ENCODE measurements at regions not wholly inside any gene's neighbourhood (a gene's known extent, or its start where the extent isn't known, plus 50 kb on each side); places are given as distances from the start of the nearest gene placed in this dataset.

DNA sequence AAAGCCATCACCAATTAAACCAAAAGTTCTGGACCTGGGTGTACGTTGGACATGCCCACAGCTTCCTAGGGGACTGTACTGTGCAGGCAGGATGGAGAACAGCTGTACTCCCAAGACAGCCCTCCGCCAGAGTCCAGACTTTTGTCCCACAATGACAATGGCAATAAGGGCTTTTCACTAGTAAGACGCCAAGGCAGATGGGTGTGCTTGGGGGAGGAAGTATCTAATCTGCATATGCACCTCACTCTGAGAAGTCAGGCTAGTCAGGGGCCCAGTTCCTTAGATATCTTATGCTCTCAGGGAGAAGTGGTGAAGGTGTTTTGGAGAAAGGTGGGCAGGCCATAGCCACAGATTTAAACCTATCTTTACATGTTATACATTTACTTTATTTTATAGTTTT lies 85.1 kb upstream of the USP47 start:
- no peak for DNase-seq (ENCODE audit: low read depth in 2 of 2)

DNA sequence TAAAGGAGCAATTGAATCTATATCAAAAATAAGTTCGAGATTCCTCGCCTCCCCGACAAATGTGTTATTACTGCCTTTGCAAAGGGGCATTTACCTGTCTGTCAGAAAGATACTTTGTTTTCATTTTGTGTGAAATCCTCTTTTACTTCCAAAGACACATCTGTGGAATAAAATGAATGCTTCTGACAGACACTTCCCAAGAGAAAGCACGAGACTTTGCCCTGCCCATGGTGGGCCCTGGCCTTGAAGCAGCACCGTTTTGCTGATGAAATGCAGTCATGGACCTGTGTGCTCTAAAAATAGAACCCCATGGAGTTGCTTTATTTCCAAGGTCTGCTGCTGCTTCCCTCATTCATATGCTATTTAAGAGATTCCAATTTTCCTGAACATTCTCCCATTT lies 85.9 kb upstream of the USP47 start:
- no peak for DNase-seq (ENCODE audit: low read depth in 2 of 2)

DNA sequence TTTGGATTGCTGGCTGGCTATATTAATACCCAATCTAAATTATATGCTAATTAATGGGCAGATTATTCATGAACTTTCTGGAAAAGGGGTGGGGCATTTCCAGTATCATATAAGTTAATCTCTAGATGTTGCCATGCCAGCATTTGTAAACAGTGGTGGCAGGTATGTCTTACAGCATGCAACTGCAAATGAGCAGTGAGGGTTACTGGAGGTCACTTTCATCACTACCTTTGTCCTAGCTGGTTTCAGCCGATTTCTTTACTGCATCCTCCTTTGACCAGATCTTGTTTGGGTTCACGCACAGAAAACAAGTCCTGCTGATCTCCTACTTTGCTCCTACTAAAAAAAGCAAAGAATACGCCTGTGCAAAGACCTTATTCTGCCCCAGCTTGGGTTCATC lies 89.1 kb upstream of the USP47 start:
- DNase-seq (ENCODE audit: low read depth in 2 of 2): no peak

- no peak for DNase-seq (ENCODE audit: low read depth in 2 of 2)
Observed at GRCh38 chr11:11750017-11750878, 91.5 kb upstream of the USP47 start.

- no peak for DNase-seq (ENCODE audit: low read depth in 2 of 2)
Observed at GRCh38 chr11:11748706-11749365, 92.9 kb upstream of the USP47 start.

DNA sequence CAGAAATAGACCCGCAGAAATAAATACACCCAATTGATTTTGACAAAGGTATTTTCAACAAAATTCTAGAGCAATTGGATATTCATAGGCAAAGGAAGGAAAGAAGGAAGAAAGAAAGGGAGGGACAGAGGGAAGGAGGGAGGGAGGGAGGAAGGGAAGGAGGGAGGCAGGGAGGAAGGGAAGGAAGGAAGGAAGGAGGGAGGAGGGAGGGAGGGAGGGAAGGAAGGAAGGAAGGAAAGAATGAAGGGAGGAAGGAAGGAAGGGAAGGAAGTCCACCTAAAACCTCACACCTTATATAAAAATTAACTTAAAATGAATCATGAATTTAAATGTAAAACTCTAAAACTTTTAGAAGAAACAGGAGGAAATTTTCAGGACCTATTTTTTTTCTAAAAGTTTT lies 94.2 kb upstream of the USP47 start:
- DNase-seq (ENCODE audit: low read depth in 2 of 2): no peak

DNA sequence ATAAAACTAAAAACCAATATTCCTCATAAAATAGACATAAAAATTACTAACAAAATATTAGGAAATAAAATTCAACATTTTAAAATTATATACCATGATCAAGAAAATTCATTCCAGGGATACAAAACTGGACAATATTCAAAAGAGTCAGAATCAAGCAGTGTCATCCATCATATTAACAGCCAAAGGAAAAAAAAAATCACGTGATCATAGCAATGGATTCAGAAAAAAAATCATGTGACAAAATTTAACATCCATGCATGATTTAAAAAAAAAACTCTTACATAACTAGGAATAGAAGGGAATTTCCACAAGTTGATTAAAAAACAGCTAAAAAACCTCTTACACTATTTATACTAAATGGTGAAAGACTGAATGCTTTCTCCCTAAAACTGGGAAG lies 95.3 kb upstream of the USP47 start:
- no peak for DNase-seq (ENCODE audit: low read depth in 2 of 2)

- no peak for DNase-seq (ENCODE audit: low read depth in 2 of 2)
Observed at GRCh38 chr11:11743216-11743615, 98.6 kb upstream of the USP47 start.

GRCh38 chr11:11742486-11742885 lies 99.3 kb upstream of the USP47 start:
- DNase-seq (ENCODE audit: low read depth in 2 of 2): no peak

DNA sequence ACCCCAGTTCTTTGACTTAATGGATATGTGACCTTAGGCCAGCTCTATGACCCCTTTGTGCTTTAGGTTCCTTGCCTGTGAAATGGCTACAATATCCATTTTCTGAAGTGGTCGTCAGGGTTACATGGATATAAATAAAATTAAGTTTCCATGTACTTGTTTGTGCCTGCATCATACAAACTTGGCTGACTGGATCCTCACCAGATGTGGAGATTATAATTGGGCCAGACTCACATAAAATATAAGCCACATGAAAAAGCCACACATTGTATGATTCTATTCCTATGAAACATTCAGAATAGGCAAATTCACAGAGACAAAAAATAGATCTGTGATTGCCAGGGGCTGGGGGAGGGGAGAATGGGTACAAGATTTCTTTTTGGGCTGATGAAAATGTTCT lies 100.9 kb upstream of the USP47 start:
- no peak for DNase-seq (ENCODE audit: low read depth in 2 of 2)

DNA sequence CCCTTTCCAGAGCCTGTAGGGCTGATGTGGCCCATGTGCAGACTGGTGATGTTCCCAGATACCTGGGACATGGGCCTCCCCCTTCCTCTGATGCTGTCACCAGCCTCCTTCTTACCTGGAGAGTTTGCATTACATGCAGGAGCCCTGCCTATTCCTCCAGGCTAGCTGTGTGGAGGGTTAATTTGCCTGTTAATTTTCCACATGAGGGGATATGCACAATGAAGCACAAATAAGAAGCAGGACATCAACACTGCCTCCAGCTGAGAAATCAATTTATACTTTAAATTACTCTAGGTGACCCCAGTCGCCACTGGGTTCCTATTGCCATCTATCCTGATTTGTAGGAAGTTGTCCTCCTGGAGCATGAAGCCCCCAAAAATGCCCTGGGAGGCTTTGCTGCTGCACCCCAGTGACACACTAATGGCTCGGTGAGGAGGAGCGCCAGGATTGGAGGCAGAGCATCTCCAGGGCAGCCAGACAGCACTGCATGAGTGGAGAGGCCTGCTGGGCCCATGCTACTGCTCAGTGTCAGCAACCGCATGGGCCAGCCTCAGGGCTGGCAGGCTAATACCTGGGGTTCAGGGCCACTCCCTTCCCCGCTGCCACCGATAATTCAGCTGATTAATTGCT lies 101.6 kb upstream of the USP47 start:
- no peak for DNase-seq (ENCODE audit: low read depth in 2 of 2)

DNA sequence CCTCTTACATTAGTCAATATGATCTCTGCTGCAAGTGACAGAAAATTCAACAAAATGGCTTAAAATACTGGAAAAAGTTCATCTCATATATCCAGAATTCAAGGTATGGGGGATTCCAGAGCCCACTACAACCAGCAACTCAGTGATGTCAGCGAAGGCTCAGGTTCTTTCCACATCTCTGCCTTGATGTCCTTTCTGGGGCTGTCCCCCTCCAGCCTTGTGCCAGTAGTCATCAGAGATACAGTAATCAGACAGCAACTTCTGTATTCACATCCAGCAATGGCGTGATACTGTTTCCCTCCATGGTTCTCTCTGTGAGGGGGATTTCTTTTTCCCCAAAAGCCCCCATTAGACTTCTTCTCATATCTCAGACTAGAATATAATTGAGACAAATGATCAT lies 103.4 kb upstream of the USP47 start:
- DNase-seq (ENCODE audit: low read depth in 2 of 2): no peak

- no peak for DNase-seq (ENCODE audit: low read depth in 2 of 2)
Observed at GRCh38 chr11:11735586-11735985, 106.2 kb upstream of the USP47 start.

DNA sequence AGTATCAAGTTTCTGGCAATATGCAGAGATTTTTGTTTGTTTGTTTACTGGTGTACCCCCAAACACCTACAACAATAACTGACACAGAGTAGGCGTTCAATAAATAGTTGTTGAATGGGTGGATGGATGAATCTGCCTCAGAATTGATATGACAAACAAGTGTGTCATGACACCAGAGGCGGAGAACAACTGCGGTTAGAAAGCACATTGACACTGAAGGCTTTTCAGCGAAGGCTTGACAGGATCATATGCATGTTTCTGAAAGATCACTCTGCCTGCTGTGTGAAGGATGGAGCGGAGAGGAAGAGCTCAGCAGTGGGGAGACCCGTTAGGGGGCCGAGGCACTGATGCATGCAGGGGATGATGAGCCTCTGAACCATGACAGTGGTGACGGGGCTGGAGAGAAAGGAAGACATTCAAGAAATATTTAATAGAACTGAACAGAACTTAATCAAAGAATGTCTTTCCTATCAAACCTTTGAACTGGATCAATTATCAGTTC lies 108.5 kb upstream of the USP47 start:
- no peak for DNase-seq (ENCODE audit: low read depth in 2 of 2)

- no peak for DNase-seq (ENCODE audit: low read depth in 2 of 2)
Observed at GRCh38 chr11:11732116-11732515, 109.7 kb upstream of the USP47 start.

DNA sequence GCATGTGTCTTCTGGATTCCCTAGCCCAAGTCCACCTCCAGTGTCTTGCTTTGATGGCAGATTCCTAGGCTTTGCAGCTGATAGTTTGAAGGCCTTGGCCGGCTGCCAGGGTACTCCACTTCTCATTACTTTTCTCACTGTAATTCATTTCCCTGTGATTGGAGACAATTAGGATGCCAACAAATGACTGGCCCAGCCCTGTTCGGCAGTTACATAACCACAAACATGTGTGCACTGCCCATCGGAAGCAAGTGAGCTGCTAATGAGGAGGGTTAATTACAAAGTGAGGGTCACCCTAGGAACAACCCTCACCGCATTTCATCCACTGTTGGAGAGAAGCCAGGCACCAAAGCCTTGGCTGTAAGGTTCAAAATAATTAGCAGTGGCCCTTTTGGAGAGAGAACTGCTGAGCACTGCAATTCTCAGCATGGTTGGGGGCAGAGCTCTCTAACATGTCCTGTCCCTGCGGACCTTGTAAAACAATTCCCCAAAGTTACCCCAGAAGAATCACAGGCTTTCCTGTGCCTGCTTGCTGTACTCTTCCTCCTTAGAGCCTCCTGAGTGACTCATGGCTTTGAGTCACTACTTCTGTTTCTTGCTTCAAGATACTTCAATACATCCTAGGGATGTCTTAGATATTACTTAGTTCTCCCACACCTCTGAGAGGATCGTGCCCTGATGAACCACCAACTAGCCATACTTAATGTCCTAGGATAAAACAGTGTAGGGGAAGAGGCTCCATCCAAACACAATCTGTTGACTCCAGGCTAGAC lies 109.7 kb upstream of the GALNT18 start:
- DNase-seq (ENCODE audit: low read depth in 2 of 2): no peak

DNA sequence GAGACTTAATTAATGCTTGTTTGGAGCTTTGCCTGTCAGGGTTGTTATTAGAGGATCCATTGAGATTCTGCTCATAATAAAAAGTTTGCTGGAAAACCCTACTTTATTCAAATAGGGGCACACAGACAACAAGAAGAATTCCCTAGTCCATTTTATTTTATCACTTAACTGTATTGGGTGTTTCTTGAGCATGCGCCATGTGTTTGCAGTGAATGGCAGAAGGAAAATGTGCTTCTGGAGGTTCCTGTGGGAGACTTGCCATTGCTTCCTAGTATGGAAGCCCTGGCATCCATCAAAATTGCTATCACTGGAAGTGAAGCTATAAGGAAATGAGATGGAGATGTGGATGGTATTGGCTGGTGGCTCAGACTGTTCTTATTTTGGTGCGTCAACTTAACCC lies 106.6 kb upstream of the GALNT18 start:
- no peak for DNase-seq (ENCODE audit: low read depth in 2 of 2)

- no peak for DNase-seq (ENCODE audit: low read depth in 2 of 2)
Observed at GRCh38 chr11:11725438-11725837, 103.6 kb upstream of the GALNT18 start.

GRCh38 chr11:11724994-11725393 lies 103.2 kb upstream of the GALNT18 start:
- no peak for DNase-seq (ENCODE audit: low read depth in 2 of 2)

DNA sequence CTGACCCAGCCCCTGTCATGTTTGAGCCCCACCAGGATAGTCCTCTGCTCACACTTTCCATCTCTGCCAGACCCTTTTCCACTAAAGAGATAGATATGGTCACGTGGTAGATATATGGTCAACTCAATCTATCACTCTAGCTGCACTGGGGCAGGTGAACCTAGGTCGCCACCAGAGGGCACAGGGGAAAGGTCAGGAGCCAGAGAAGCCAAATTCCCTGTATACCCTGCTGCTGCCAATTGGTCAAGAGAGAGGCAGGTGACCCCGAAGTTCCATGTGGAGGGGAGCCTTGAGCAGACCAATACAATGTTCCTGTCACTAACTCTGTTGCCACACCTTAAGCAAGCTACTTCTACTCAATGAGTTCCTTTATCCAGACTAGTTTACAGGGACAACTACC lies 101.1 kb upstream of the GALNT18 start:
- no peak for DNase-seq (ENCODE audit: low read depth in 2 of 2)

DNA sequence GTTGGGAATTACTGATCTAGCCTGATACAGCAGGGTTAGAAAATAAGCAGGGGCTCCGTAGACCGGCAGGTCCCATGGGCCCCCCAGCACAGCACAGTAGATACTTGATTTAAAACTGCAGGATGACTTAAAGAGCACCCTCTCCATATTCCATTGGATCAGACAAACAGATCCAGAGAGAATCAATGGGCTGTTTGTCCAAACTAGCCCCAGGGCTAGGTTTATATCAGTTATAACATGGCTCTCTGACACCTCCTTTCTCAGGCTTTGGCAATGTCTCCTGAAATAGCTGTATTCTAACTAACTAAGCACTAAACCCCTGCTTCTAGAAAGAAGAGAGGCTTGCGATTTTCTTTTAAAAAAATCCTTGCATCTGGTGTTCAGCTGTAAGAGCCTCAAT lies 100.4 kb upstream of the GALNT18 start:
- DNase-seq (ENCODE audit: low read depth in 2 of 2): no peak

GRCh38 chr11:11718511-11718910 lies 96.7 kb upstream of the GALNT18 start:
- no peak for DNase-seq (ENCODE audit: low read depth in 2 of 2)
